ENCODE measurements at regions not wholly inside any gene's neighbourhood (a gene's known extent, or its start where the extent isn't known, plus 50 kb on each side); places are given as distances from the start of the nearest gene placed in this dataset.
"Not testable (repeated sequence)": the region's sequence is repeated elsewhere in the genome, so short reads cannot be mapped to it uniquely, and the experiment has no call there.

GRCh38 chr6:91082311-91082832 lies 495.5 kb upstream of the MAP3K7 start:
- DNase-seq: no peak

GRCh38 chr6:91081452-91082067 lies 494.7 kb upstream of the MAP3K7 start:
- DNase-seq: peak; percentile 55

GRCh38 chr6:91080871-91081270 lies 494.0 kb upstream of the MAP3K7 start:
- DNase-seq: no peak

GRCh38 chr6:91079969-91080368 lies 493.1 kb upstream of the MAP3K7 start:
- no peak for DNase-seq

GRCh38 chr6:91075244-91075976 lies 488.5 kb upstream of the MAP3K7 start:
- DNase-seq: no peak

GRCh38 chr6:91063362-91063761 lies 476.5 kb upstream of the MAP3K7 start:
- no peak for DNase-seq

GRCh38 chr6:91057689-91058088 lies 470.8 kb upstream of the MAP3K7 start:
- DNase-seq: no peak

GRCh38 chr6:91055959-91056358 lies 469.1 kb upstream of the MAP3K7 start:
- DNase-seq: no peak

- DNase-seq: not testable (repeated sequence)
Observed at GRCh38 chr6:91052473-91053450, 465.9 kb upstream of the MAP3K7 start.

- DNase-seq: peak; percentile 21
Observed at GRCh38 chr6:91045161-91045560, 458.3 kb upstream of the MAP3K7 start.

- DNase-seq: no peak
Observed at GRCh38 chr6:91043751-91044150, 456.9 kb upstream of the MAP3K7 start.

- no peak for DNase-seq
Observed at GRCh38 chr6:91042656-91043055, 455.8 kb upstream of the MAP3K7 start.

- DNase-seq: no peak
Observed at GRCh38 chr6:91033964-91034363, 447.1 kb upstream of the MAP3K7 start.

GRCh38 chr6:91031581-91031980 lies 444.7 kb upstream of the MAP3K7 start:
- no peak for DNase-seq

GRCh38 chr6:91029211-91029610 lies 442.3 kb upstream of the MAP3K7 start:
- DNase-seq: peak; percentile 1

- DNase-seq: no peak
Observed at GRCh38 chr6:91023529-91023928, 436.7 kb upstream of the MAP3K7 start.

- DNase-seq: no peak
Observed at GRCh38 chr6:91020744-91021143, 433.9 kb upstream of the MAP3K7 start.

- DNase-seq: no peak
Observed at GRCh38 chr6:91018586-91018985, 431.7 kb upstream of the MAP3K7 start.

- DNase-seq: no peak
Observed at GRCh38 chr6:91013511-91013910, 426.6 kb upstream of the MAP3K7 start.

GRCh38 chr6:90997076-90997475 lies 410.2 kb upstream of the MAP3K7 start:
- peak; percentile 80 for DNase-seq

GRCh38 chr6:90993770-90994169 lies 406.9 kb upstream of the MAP3K7 start:
- no peak for DNase-seq

- DNase-seq: no peak
Observed at GRCh38 chr6:90989763-90990162, 402.9 kb upstream of the MAP3K7 start.

GRCh38 chr6:90984066-90984465 lies 397.2 kb upstream of the MAP3K7 start:
- no peak for DNase-seq

All from NCI-H446 treated with DMSO at 0.1 percent for 48 hours (cell line).